HG02938 (cell line): ENCODE measurements at regions not wholly inside any gene's neighbourhood (a gene's known extent, or its start where the extent isn't known, plus 50 kb on each side); places are given as distances from the start of the nearest gene placed in this dataset.
"Not testable (repeated sequence)": the region's sequence is repeated elsewhere in the genome, so short reads cannot be mapped to it uniquely, and the experiment has no call there.

Experiments used
- ATAC-seq: cut with Tn5 transposase; IDR thresholded peaks from one replicate; pipeline ENCODE4 v1.9.1; 2021; ENCODE audit warnings: mild to moderate bottlenecking, moderate library complexity; ENCODE audit not compliant: unreplicated experiment

- no peak for ATAC-seq
Observed at GRCh38 chr4:189215574-189215973, 725.1 kb upstream of the FRG1 start.

GRCh38 chr4:189221691-189222090 lies 719.0 kb upstream of the FRG1 start:
- ATAC-seq, result no peak

- ATAC-seq, result no peak
Observed at GRCh38 chr4:189228726-189229125, 711.9 kb upstream of the FRG1 start.

- no peak for ATAC-seq
Observed at GRCh38 chr4:189232274-189232673, 708.4 kb upstream of the FRG1 start.

- not testable (repeated sequence) for ATAC-seq
Observed at GRCh38 chr4:189233754-189234153, 706.9 kb upstream of the FRG1 start.

GRCh38 chr4:189234948-189235347 lies 705.7 kb upstream of the FRG1 start:
- ATAC-seq, result not testable (repeated sequence)

GRCh38 chr4:189235599-189235998 lies 705.1 kb upstream of the FRG1 start:
- ATAC-seq, result no peak

- not testable (repeated sequence) for ATAC-seq
Observed at GRCh38 chr4:189236321-189236720, 704.4 kb upstream of the FRG1 start.

GRCh38 chr4:189237340-189237739 lies 703.3 kb upstream of the FRG1 start:
- no peak for ATAC-seq

- no peak for ATAC-seq
Observed at GRCh38 chr4:189255636-189256035, 685.0 kb upstream of the FRG1 start.

- ATAC-seq, result no peak
Observed at GRCh38 chr4:189261475-189261874, 679.2 kb upstream of the FRG1 start.

GRCh38 chr4:189265515-189265914 lies 675.2 kb upstream of the FRG1 start:
- ATAC-seq, result no peak

- ATAC-seq, result no peak
Observed at GRCh38 chr4:189267312-189267965, 673.2 kb upstream of the FRG1 start.

- ATAC-seq, result no peak
Observed at GRCh38 chr4:189278597-189279165, 662.0 kb upstream of the FRG1 start.

GRCh38 chr4:189279188-189279587 lies 661.5 kb upstream of the FRG1 start:
- ATAC-seq, result no peak

GRCh38 chr4:189285377-189285776 lies 655.3 kb upstream of the FRG1 start:
- no peak for ATAC-seq

- no peak for ATAC-seq
Observed at GRCh38 chr4:189291939-189292338, 648.7 kb upstream of the FRG1 start.

GRCh38 chr4:189293459-189293858 lies 647.2 kb upstream of the FRG1 start:
- no peak for ATAC-seq

- no peak for ATAC-seq
Observed at GRCh38 chr4:189294574-189294973, 646.1 kb upstream of the FRG1 start.

- no peak for ATAC-seq
Observed at GRCh38 chr4:189299706-189300105, 641.0 kb upstream of the FRG1 start.

GRCh38 chr4:189301692-189302091 lies 639.0 kb upstream of the FRG1 start:
- no peak for ATAC-seq

GRCh38 chr4:189302719-189303118 lies 638.0 kb upstream of the FRG1 start:
- ATAC-seq, result no peak

GRCh38 chr4:189304167-189304566 lies 636.5 kb upstream of the FRG1 start:
- ATAC-seq, result no peak
